ENCODE measurements at regions not wholly inside any gene's neighbourhood (a gene's known extent, or its start where the extent isn't known, plus 50 kb on each side); places are given as distances from the start of the nearest gene placed in this dataset.
"Not testable (repeated sequence)": the region's sequence is repeated elsewhere in the genome, so short reads cannot be mapped to it uniquely, and the experiment has no call there.

GRCh38 chr4:160082432-160083207 lies 979.7 kb downstream of the RAPGEF2 start:
- no peak for DNase-seq (ENCODE audit: low spot score)

GRCh38 chr4:160091631-160092030 lies 988.8 kb downstream of the RAPGEF2 start:
- DNase-seq (ENCODE audit: low spot score), result no peak

- DNase-seq (ENCODE audit: low spot score), result no peak
Observed at GRCh38 chr4:160100316-160100715, 997.4 kb downstream of the RAPGEF2 start.

GRCh38 chr4:160110891-160111290 lies 1008.0 kb downstream of the RAPGEF2 start:
- peak; percentile 29 for DNase-seq (ENCODE audit: low spot score)

GRCh38 chr4:160117686-160118085 lies 1014.8 kb downstream of the RAPGEF2 start:
- DNase-seq (ENCODE audit: low spot score), result no peak

- DNase-seq (ENCODE audit: low spot score), result not testable (repeated sequence)
Observed at GRCh38 chr4:160125576-160126287, 1022.9 kb downstream of the RAPGEF2 start.

- DNase-seq (ENCODE audit: low spot score), result no peak
Observed at GRCh38 chr4:160127211-160127610, 1024.3 kb downstream of the RAPGEF2 start.

GRCh38 chr4:160129439-160129838 lies 1026.6 kb downstream of the RAPGEF2 start:
- DNase-seq (ENCODE audit: low spot score), result no peak

- DNase-seq (ENCODE audit: low spot score), result no peak
Observed at GRCh38 chr4:160136021-160136420, 1033.1 kb downstream of the RAPGEF2 start.

- DNase-seq (ENCODE audit: low spot score), result no peak
Observed at GRCh38 chr4:160141206-160141605, 1038.3 kb downstream of the RAPGEF2 start.

GRCh38 chr4:160142579-160142978 lies 1039.7 kb downstream of the RAPGEF2 start:
- DNase-seq (ENCODE audit: low spot score), result no peak

- DNase-seq (ENCODE audit: low spot score), result no peak
Observed at GRCh38 chr4:160143574-160143973, 1040.7 kb downstream of the RAPGEF2 start.

- no peak for DNase-seq (ENCODE audit: low spot score)
Observed at GRCh38 chr4:160159457-160159856, 1056.6 kb downstream of the RAPGEF2 start.

- DNase-seq (ENCODE audit: low spot score), result no peak
Observed at GRCh38 chr4:160161026-160161425, 1058.1 kb downstream of the RAPGEF2 start.

GRCh38 chr4:160175064-160175643 lies 1072.3 kb downstream of the RAPGEF2 start:
- no peak for DNase-seq (ENCODE audit: low spot score)

- DNase-seq (ENCODE audit: low spot score), result no peak
Observed at GRCh38 chr4:160180211-160180610, 1077.3 kb downstream of the RAPGEF2 start.

- no peak for DNase-seq (ENCODE audit: low spot score)
Observed at GRCh38 chr4:160182727-160183126, 1079.8 kb downstream of the RAPGEF2 start.

GRCh38 chr4:160184884-160185283 lies 1082.0 kb downstream of the RAPGEF2 start:
- peak; percentile 42 for DNase-seq (ENCODE audit: low spot score)

GRCh38 chr4:160193787-160194186 lies 1090.9 kb downstream of the RAPGEF2 start:
- DNase-seq (ENCODE audit: low spot score), result no peak

- DNase-seq (ENCODE audit: low spot score), result no peak
Observed at GRCh38 chr4:160194716-160195115, 1091.8 kb downstream of the RAPGEF2 start.

- no peak for DNase-seq (ENCODE audit: low spot score)
Observed at GRCh38 chr4:160202802-160203201, 1099.9 kb downstream of the RAPGEF2 start.

GRCh38 chr4:160212078-160212477 lies 1109.2 kb downstream of the RAPGEF2 start:
- no peak for DNase-seq (ENCODE audit: low spot score)

- peak; percentile 16 for DNase-seq (ENCODE audit: low spot score)
Observed at GRCh38 chr4:160213366-160213765, 1110.5 kb downstream of the RAPGEF2 start.
